SK-N-SH (cell line): ENCODE measurements at regions not wholly inside any gene's neighbourhood (a gene's known extent, or its start where the extent isn't known, plus 50 kb on each side); places are given as distances from the start of the nearest gene placed in this dataset.

Experiments
- CTCF ChIA-PET: fragments of 300-600, 350-600 bp; formaldehyde crosslinking; extraction: SDS; loops from one replicate; lab custom pipeline; 2021; lab: Yijun Ruan, JAX
- POLR2A ChIA-PET: fragments of 350-600 bp; sonication (Branson Sonifier 250); formaldehyde crosslinking; extraction: SDS; loops from one replicate; lab custom pipeline; 2020; ENCODE audit warnings: antibody characterized with exemption, inconsistent platforms; lab: Yijun Ruan, JAX
- DNase-seq: peaks from one replicate; pipeline ENCODE4 v3.0.0; 2012
- H2AFZ ChIP-seq: fragments of 200-600 bp; sonication (generic); 2 replicates; pipeline ENCODE4 v1.8.1; 2016; ENCODE audit warnings: antibody characterized with exemption, mild to moderate bottlenecking, low read depth
- H3F3A ChIP-seq: fragments of 200-600 bp; sonication (generic); replicated peaks from 2 replicates; pipeline ENCODE3; 2016; ENCODE audit warnings: antibody characterized with exemption, mild to moderate bottlenecking; ENCODE audit not compliant: insufficient read depth
- H3K27ac ChIP-seq, 2 experiments: fragments of 200-500 bp in 1 of 2; fragments of 200-600 bp in 1 of 2; sonication (Bioruptor generic) in 1 of 2; sonication (generic), shearing (Covaris generic) in 1 of 2; 2 replicates each; pipeline versions ENCODE4 v1.5.1 to v1.6.1; 2014 to 2016; ENCODE audit warnings: low read depth in 2 of 2, inconsistent platforms in 1 of 2, low read length in 1 of 2, mild to moderate bottlenecking in 1 of 2, mixed read lengths in 1 of 2
- H3K27me3 ChIP-seq: fragments of 200-600 bp; sonication (generic), shearing (Covaris generic); 2 replicates; pipeline ENCODE4 v1.6.1; 2016; ENCODE audit warnings: mixed run types; ENCODE audit not compliant: insufficient read depth
- H3K36me3 ChIP-seq, 2 experiments: fragments of 200-500 bp in 1 of 2; fragments of 200-600 bp in 1 of 2; sonication (Bioruptor generic) in 1 of 2; sonication (generic) in 1 of 2; replicated peaks in 1 of 2; 2 replicates each; pipeline versions ENCODE3 to v1.5.1; 2014 to 2016; ENCODE audit warnings: low read length in 1 of 2, mild to moderate bottlenecking in 1 of 2; ENCODE audit not compliant: insufficient read depth in 2 of 2, control insufficient read depth in 1 of 2
- H3K4me1 ChIP-seq, 2 experiments: fragments of 200-500 bp in 1 of 2; fragments of 200-600 bp in 1 of 2; sonication (Bioruptor generic) in 1 of 2; sonication (generic), shearing (Covaris generic) in 1 of 2; 2 replicates each; pipeline versions ENCODE4 v1.5.1 to v1.6.1; 2014 to 2016; ENCODE audit warnings: low read depth in 1 of 2, low read length in 1 of 2, mixed run types in 1 of 2; ENCODE audit not compliant: insufficient read depth in 2 of 2, control insufficient read depth in 1 of 2
- H3K4me2 ChIP-seq: fragments of 200-600 bp; sonication (generic), shearing (Covaris generic); 2 replicates; pipeline ENCODE4 v1.6.1; 2017; ENCODE audit warnings: mixed run types
- H3K4me3 ChIP-seq, 2 experiments: fragments of 200-500 bp in 1 of 2; fragments of 200-600 bp in 1 of 2; sonication (Bioruptor generic) in 1 of 2; sonication (generic), shearing (Covaris generic) in 1 of 2; 2 replicates each; pipeline versions ENCODE4 v1.5.1 to v1.8.1; 2014 to 2016; ENCODE audit warnings: low read depth in 2 of 2, inconsistent platforms in 1 of 2, low read length in 1 of 2, mild to moderate bottlenecking in 1 of 2, mixed read lengths in 1 of 2, moderate library complexity in 1 of 2
- H3K79me2 ChIP-seq: fragments of 200-600 bp; sonication (generic); 2 replicates; pipeline ENCODE4 v1.8.1; 2017; ENCODE audit warnings: mild to moderate bottlenecking; ENCODE audit not compliant: insufficient read depth
- H3K9ac ChIP-seq: fragments of 200-600 bp; sonication (generic); 2 replicates; pipeline ENCODE4 v1.6.1; 2017; ENCODE audit warnings: mixed run types
- H3K9me2 ChIP-seq: fragments of 200-600 bp; sonication (generic); 2 replicates; pipeline ENCODE4 v1.6.1; 2017; ENCODE audit warnings: mixed run types
- H3K9me3 ChIP-seq: fragments of 200-600 bp; sonication (generic); 2 replicates; pipeline ENCODE4 v1.6.1; 2017; ENCODE audit warnings: mixed run types, mild to moderate bottlenecking, moderate library complexity
- H4K20me1 ChIP-seq: fragments of 200-600 bp; sonication (generic); 2 replicates; pipeline ENCODE4 v1.6.1; 2017; ENCODE audit warnings: mild to moderate bottlenecking, mixed run types; ENCODE audit not compliant: insufficient read depth
- CHD2 ChIP-seq: fragments of 150-350 bp; IDR thresholded peaks from 2 replicates; pipeline ENCODE4 v1.6.1; 2018; ENCODE audit warnings: low read length; ENCODE audit not compliant: partially characterized antibody
- CTCF ChIP-seq: fragments of 200-600 bp; sonication (generic); IDR thresholded peaks from 2 replicates; pipeline ENCODE4 v1.6.1; 2017; ENCODE audit warnings: antibody characterized with exemption, mild to moderate bottlenecking, moderate library complexity
- ELF1 ChIP-seq: IDR thresholded peaks from 2 replicates; pipeline ENCODE4 v1.4.0; 2012
- EP300 ChIP-seq, 2 experiments: IDR thresholded peaks; 2 replicates each; pipeline versions ENCODE4 v1.4.0 to v1.6.1; 2012; ENCODE audit warnings: borderline replicate concordance in 1 of 2, low read depth in 1 of 2, low read length in 1 of 2
- FOSL2 ChIP-seq: IDR thresholded peaks from 2 replicates; pipeline ENCODE4 v1.4.0; 2012; ENCODE audit warnings: low read depth, mild to moderate bottlenecking, moderate library complexity, borderline replicate concordance
- GATA2 ChIP-seq: sonication (generic); formaldehyde crosslinking; IDR thresholded peaks from 2 replicates; pipeline ENCODE4 v1.5.0; 2020; ENCODE audit warnings: mild to moderate bottlenecking, missing genetic modification reagents
- IRF3 ChIP-seq: fragments of 150-350 bp; IDR thresholded peaks from 2 replicates; pipeline ENCODE4 v1.6.1; 2016; ENCODE audit warnings: mild to moderate bottlenecking, low read depth, low read length
- MEF2A ChIP-seq: IDR thresholded peaks from 2 replicates; pipeline ENCODE4 v1.4.0; 2012; ENCODE audit warnings: low read depth, borderline replicate concordance
- NFIC ChIP-seq: IDR thresholded peaks from 2 replicates; pipeline ENCODE4 v1.4.0; 2012; ENCODE audit warnings: borderline replicate concordance
- PBX3 ChIP-seq: IDR thresholded peaks from 2 replicates; pipeline ENCODE4; 2012
- RAD21 ChIP-seq: IDR thresholded peaks from 2 replicates; pipeline ENCODE4 v1.6.1; 2012; ENCODE audit warnings: mild to moderate bottlenecking, low read length
- RFX5 ChIP-seq: IDR thresholded peaks from 2 replicates; pipeline ENCODE4 v1.6.1; 2012; ENCODE audit warnings: mild to moderate bottlenecking, improper control_type of control experiment, low read length
- RXRA ChIP-seq: IDR thresholded peaks from 2 replicates; pipeline ENCODE4 v1.4.0; 2012; ENCODE audit warnings: low read depth, mild to moderate bottlenecking, borderline replicate concordance
- SIN3A ChIP-seq: IDR thresholded peaks from 2 replicates; pipeline ENCODE4 v1.6.1; 2012; ENCODE audit warnings: low read depth, mild to moderate bottlenecking, low read length, moderate library complexity, borderline replicate concordance
- TAF1 ChIP-seq: IDR thresholded peaks from 2 replicates; pipeline ENCODE4 v1.6.1; 2012; ENCODE audit warnings: low read depth, mild to moderate bottlenecking, low read length, moderate library complexity, borderline replicate concordance
- YY1 ChIP-seq: IDR thresholded peaks from 2 replicates; pipeline ENCODE4 v1.4.0; 2012; ENCODE audit warnings: low read depth, mild to moderate bottlenecking
- ZBTB33 ChIP-seq: IDR thresholded peaks from 2 replicates; pipeline ENCODE4 v1.4.0; 2012; ENCODE audit warnings: low read depth, borderline replicate concordance
- WGBS: methylation state at CpG from one replicate; pipeline ENCODE4 v1.1.6; 2017; ENCODE audit warnings: low lambda C conversion rate; 5-methylcytosine and 5-hydroxymethylcytosine counted together

GRCh38 chr3:178450476-178450875 is 85.8 kb upstream of the KCNMB2 start:
- Histone ChIP-seq H3K4me1 (no peaks in the 10 kb centered on the region), H3K27me3 (no peaks in the 10 kb centered on the region), H3K9me2 (no peaks in the 10 kb centered on the region), H3K4me3 (no peak overlapping the region), H3K79me2 (no peaks in the 10 kb centered on the region), H4K20me1 (no peaks in the 10 kb centered on the region), H3K27ac (no peak overlapping the region), H3K9ac (no peak overlapping the region), H3F3A (no peaks in the 10 kb centered on the region), H2AFZ (no peak overlapping the region), H3K9me3 (no peaks in the 10 kb centered on the region), H3K4me2 (no peak overlapping the region), H3K36me3 (no peaks in the 10 kb centered on the region)
- no peak for TF ChIP-seq CTCF
- TF ChIP-seq ELF1 = no peak
- TF ChIP-seq PBX3 = no peak
- no peak for TF ChIP-seq MEF2A
- no peak for TF ChIP-seq ZBTB33
- TF ChIP-seq NFIC = no peak
- TF ChIP-seq IRF3 = no peak
- TF ChIP-seq GATA2 (CRISPR knock-in tag) = no peak
- no peak for TF ChIP-seq RAD21
- TF ChIP-seq TAF1 = no peak
- TF ChIP-seq EP300 (IDR thresholded peaks at IDR 0.05; ENCODE audit: borderline replicate concordance in 1 of 2, low read depth in 1 of 2, low read length in 1 of 2) = no peak
- no peak for TF ChIP-seq RXRA
- TF ChIP-seq FOSL2 = no peak
- no peak for TF ChIP-seq CHD2
- TF ChIP-seq YY1 = no peak
- no peak for TF ChIP-seq RFX5
- no peak for TF ChIP-seq SIN3A
- ChIA-PET CTCF (interaction anchor here (1.0 to 3.3 kb wide), 3 partner anchors 10 to 516 kb away, joined by 3 to 11 read pairs (median 4); no protein-coding TSS in a partner anchor), POLR2A (no interaction called here)
- no peak for DNase-seq
- WGBS = 47% methylated on average over 3 of the region's 3 CpGs
